HG02759 (cell line): ENCODE measurements at regions not wholly inside any gene's neighbourhood (a gene's known extent, or its start where the extent isn't known, plus 50 kb on each side); places are given as distances from the start of the nearest gene placed in this dataset.
A peak's percentile ranks its signal among the peaks of the same experiment; 100 is the strongest.

Source experiments
- ATAC-seq: cut with Tn5 transposase; IDR thresholded peaks from one replicate; pipeline ENCODE4 v1.9.1; 2021; ENCODE audit warnings: mild to moderate bottlenecking, moderate library complexity; ENCODE audit not compliant: unreplicated experiment

GRCh38 chr1:165075725-165076370 is 280.7 kb downstream of the LMX1A start:
- ATAC-seq = no peak

GRCh38 chr1:165073185-165074007 is 283.1 kb downstream of the LMX1A start:
- ATAC-seq = peak; percentile 76

- no peak for ATAC-seq
Observed at GRCh38 chr1:165070675-165071074, 285.8 kb downstream of the LMX1A start.

GRCh38 chr1:165069829-165070228 is 286.7 kb downstream of the LMX1A start:
- no peak for ATAC-seq

- no peak for ATAC-seq
Observed at GRCh38 chr1:165068741-165069140, 287.8 kb downstream of the LMX1A start.

GRCh38 chr1:165067829-165068228 is 288.7 kb downstream of the LMX1A start:
- no peak for ATAC-seq

- no peak for ATAC-seq
Observed at GRCh38 chr1:165063181-165063965, 293.1 kb downstream of the LMX1A start.

GRCh38 chr1:165062346-165062745 is 294.2 kb downstream of the LMX1A start:
- no peak for ATAC-seq

GRCh38 chr1:165060285-165060793 is 296.2 kb downstream of the LMX1A start:
- ATAC-seq = no peak

- ATAC-seq = no peak
Observed at GRCh38 chr1:165057956-165058355, 298.6 kb downstream of the LMX1A start.

GRCh38 chr1:165056914-165057313 is 299.6 kb downstream of the LMX1A start:
- no peak for ATAC-seq

- ATAC-seq = no peak
Observed at GRCh38 chr1:165055581-165055980, 300.9 kb downstream of the LMX1A start.

- ATAC-seq = no peak
Observed at GRCh38 chr1:165054627-165055026, 301.9 kb downstream of the LMX1A start.

- no peak for ATAC-seq
Observed at GRCh38 chr1:165053351-165053750, 303.2 kb downstream of the LMX1A start.

GRCh38 chr1:165052936-165053335 is 303.6 kb downstream of the LMX1A start:
- ATAC-seq = no peak

- ATAC-seq = no peak
Observed at GRCh38 chr1:165052431-165052830, 304.1 kb downstream of the LMX1A start.

- no peak for ATAC-seq
Observed at GRCh38 chr1:165050246-165050645, 306.3 kb downstream of the LMX1A start.

GRCh38 chr1:165047994-165048393 is 308.5 kb downstream of the LMX1A start:
- ATAC-seq = no peak

GRCh38 chr1:165045902-165046301 is 310.6 kb downstream of the LMX1A start:
- ATAC-seq = no peak

GRCh38 chr1:165040641-165041040 is 315.9 kb downstream of the LMX1A start:
- no peak for ATAC-seq

GRCh38 chr1:165039996-165040395 is 316.5 kb downstream of the LMX1A start:
- ATAC-seq = no peak
